SK-N-MC (cell line): ENCODE measurements at regions not wholly inside any gene's neighbourhood (a gene's known extent, or its start where the extent isn't known, plus 50 kb on each side); places are given as distances from the start of the nearest gene placed in this dataset.
"Not testable (repeated sequence)": the region's sequence is repeated elsewhere in the genome, so short reads cannot be mapped to it uniquely, and the experiment has no call there.

ENCODE experiments used
- EZH2 ChIP-seq: fragments of 200-600 bp; sonication (generic); IDR thresholded peaks from one replicate; pipeline ENCODE4 v1.6.1; 2017; ENCODE audit warnings: antibody characterized with exemption
- POLR2AphosphoS5 ChIP-seq: IDR thresholded peaks from 2 replicates; pipeline ENCODE4 v1.6.1; 2012; ENCODE audit warnings: mild to moderate bottlenecking, low read depth, low read length, borderline replicate concordance

DNA sequence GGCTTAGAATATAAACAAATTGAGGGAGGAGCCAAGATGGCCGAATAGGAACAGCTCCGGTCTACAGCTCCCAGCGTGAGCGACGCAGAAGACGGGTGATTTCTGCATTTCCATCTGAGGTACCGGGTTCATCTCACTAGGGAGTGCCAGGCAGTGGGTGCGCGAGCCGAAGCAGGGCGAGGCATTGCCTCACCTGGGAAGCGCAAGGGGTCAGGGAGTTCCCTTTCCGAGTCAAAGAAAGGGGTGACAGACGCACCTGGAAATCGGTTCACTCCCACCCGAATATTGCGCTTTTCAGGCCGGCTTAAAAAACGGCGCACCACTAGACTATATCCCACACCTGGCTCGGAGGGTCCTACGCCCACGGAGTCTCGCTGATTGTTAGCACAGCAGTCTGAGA is 234.4 kb downstream of the RERGL start:
- not testable (repeated sequence) for TF ChIP-seq POLR2AphosphoS5, EZH2
